Hematopoietic multipotent progenitor cell treated with erythropoietin and hydrocortisone succinate and interleukin-3 and kit ligand, for 15 days (in vitro differentiated cells): ENCODE measurements at regions not wholly inside any gene's neighbourhood (a gene's known extent, or its start where the extent isn't known, plus 50 kb on each side); places are given as distances from the start of the nearest gene placed in this dataset.

Source experiments
- DNase-seq: peaks from one replicate; pipeline ENCODE4 v3.0.0-alpha.2; 2015; ENCODE audit warnings: low spot score

- no peak for DNase-seq
Observed at GRCh38 chr11:79864882-79865281, 424.1 kb upstream of the TENM4 start.

GRCh38 chr11:79860336-79860735, 419.5 kb upstream of the TENM4 start:
- no peak for DNase-seq

- no peak for DNase-seq
Observed at GRCh38 chr11:79857377-79858214, 416.8 kb upstream of the TENM4 start.

GRCh38 chr11:79852176-79852575, 411.3 kb upstream of the TENM4 start:
- DNase-seq = no peak

GRCh38 chr11:79845002-79845709, 404.3 kb upstream of the TENM4 start:
- no peak for DNase-seq

- DNase-seq = no peak
Observed at GRCh38 chr11:79834015-79834414, 393.2 kb upstream of the TENM4 start.

GRCh38 chr11:79830446-79830845, 389.6 kb upstream of the TENM4 start:
- DNase-seq = no peak

- no peak for DNase-seq
Observed at GRCh38 chr11:79829891-79830290, 389.1 kb upstream of the TENM4 start.

GRCh38 chr11:79822766-79823165, 381.9 kb upstream of the TENM4 start:
- DNase-seq = no peak

GRCh38 chr11:79813551-79813950, 372.7 kb upstream of the TENM4 start:
- no peak for DNase-seq

GRCh38 chr11:79809487-79809886, 368.7 kb upstream of the TENM4 start:
- no peak for DNase-seq

- no peak for DNase-seq
Observed at GRCh38 chr11:79807506-79807905, 366.7 kb upstream of the TENM4 start.

- DNase-seq = no peak
Observed at GRCh38 chr11:79796704-79797103, 355.9 kb upstream of the TENM4 start.

- DNase-seq = no peak
Observed at GRCh38 chr11:79794484-79795393, 353.9 kb upstream of the TENM4 start.

GRCh38 chr11:79794057-79794456, 353.2 kb upstream of the TENM4 start:
- DNase-seq = no peak

- DNase-seq = no peak
Observed at GRCh38 chr11:79786961-79787360, 346.1 kb upstream of the TENM4 start.

GRCh38 chr11:79783833-79784232, 343.0 kb upstream of the TENM4 start:
- DNase-seq = no peak

- no peak for DNase-seq
Observed at GRCh38 chr11:79768343-79768742, 327.5 kb upstream of the TENM4 start.

- no peak for DNase-seq
Observed at GRCh38 chr11:79762279-79762921, 321.6 kb upstream of the TENM4 start.

- no peak for DNase-seq
Observed at GRCh38 chr11:79758325-79758724, 317.5 kb upstream of the TENM4 start.

- no peak for DNase-seq
Observed at GRCh38 chr11:79747406-79747805, 306.6 kb upstream of the TENM4 start.

- no peak for DNase-seq
Observed at GRCh38 chr11:79744941-79745340, 304.1 kb upstream of the TENM4 start.
